Lower lobe of right lung (tissue), 2 donors: ENCODE measurements at regions not wholly inside any gene's neighbourhood (a gene's known extent, or its start where the extent isn't known, plus 50 kb on each side); places are given as distances from the start of the nearest gene placed in this dataset.

ENCODE experiments used
- ATAC-seq, 2 donors: fragments of 200-7000 bp; cut with Tn5 transposase; one replicate each; pipeline ENCODE4 v1.9.1; 2020 to 2022; ENCODE audit warnings: mild to moderate bottlenecking in 2 of 2, moderate library complexity in 2 of 2
- DNase-seq: peaks from one replicate; pipeline ENCODE4 v3.0.0-alpha.2; 2020
- H3K27ac ChIP-seq: fragments of 200-600 bp; one replicate; pipeline ENCODE4 v1.8.0; 2022
- H3K27me3 ChIP-seq: fragments of 200-600 bp; one replicate; pipeline ENCODE4 v1.8.0; 2022; ENCODE audit warnings: low read depth
- H3K36me3 ChIP-seq: fragments of 200-600 bp; one replicate; pipeline ENCODE4 v1.8.0; 2022; ENCODE audit warnings: mild to moderate bottlenecking
- H3K4me1 ChIP-seq: fragments of 200-600 bp; one replicate; pipeline ENCODE4 v1.8.0; 2022
- H3K4me3 ChIP-seq: fragments of 200-600 bp; one replicate; pipeline ENCODE4 v1.8.0; 2022; ENCODE audit warnings: mild to moderate bottlenecking
- H3K9me3 ChIP-seq: fragments of 200-600 bp; one replicate; pipeline ENCODE4 v1.8.0; 2022
- intact Hi-C: fragments of 100-400 bp; cut with DNase I; formaldehyde crosslinking; loops from one replicate; pipeline ENCODE4 v1.11.0; 2022
- TF ChIP-seq, protein P1 (sequence below): fragments of 200-600 bp; IDR thresholded peaks from one replicate; pipeline ENCODE4 v1.8.0; 2022; ENCODE audit warnings: antibody characterized with exemption, mild to moderate bottlenecking
- donor health status: DM: no; HTN: yes; CAD: no; lungs with severe emphysema.

- DNase-seq (no peak), ATAC-seq (no peak)
- Histone ChIP-seq H3K9me3 (no peaks in the 10 kb centered on the region), H3K27me3 (peaks cover 3% of the 10 kb centered on the region), H3K36me3 (no peaks in the 10 kb centered on the region), H3K4me1 (no peaks in the 10 kb centered on the region), H3K4me3 (no peak overlapping the region), H3K27ac (no peak overlapping the region)
- TF ChIP-seq, protein P1, sequence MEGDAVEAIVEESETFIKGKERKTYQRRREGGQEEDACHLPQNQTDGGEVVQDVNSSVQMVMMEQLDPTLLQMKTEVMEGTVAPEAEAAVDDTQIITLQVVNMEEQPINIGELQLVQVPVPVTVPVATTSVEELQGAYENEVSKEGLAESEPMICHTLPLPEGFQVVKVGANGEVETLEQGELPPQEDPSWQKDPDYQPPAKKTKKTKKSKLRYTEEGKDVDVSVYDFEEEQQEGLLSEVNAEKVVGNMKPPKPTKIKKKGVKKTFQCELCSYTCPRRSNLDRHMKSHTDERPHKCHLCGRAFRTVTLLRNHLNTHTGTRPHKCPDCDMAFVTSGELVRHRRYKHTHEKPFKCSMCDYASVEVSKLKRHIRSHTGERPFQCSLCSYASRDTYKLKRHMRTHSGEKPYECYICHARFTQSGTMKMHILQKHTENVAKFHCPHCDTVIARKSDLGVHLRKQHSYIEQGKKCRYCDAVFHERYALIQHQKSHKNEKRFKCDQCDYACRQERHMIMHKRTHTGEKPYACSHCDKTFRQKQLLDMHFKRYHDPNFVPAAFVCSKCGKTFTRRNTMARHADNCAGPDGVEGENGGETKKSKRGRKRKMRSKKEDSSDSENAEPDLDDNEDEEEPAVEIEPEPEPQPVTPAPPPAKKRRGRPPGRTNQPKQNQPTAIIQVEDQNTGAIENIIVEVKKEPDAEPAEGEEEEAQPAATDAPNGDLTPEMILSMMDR, result no peak
- intact Hi-C loops, result no loop called here
Measured at GRCh38 chr2:30037016-30037415, 109.8 kb upstream of the YPEL5 start.

GRCh38 chr2:30038419-30038818 lies 108.4 kb upstream of the YPEL5 start:
- intact Hi-C loops, result no loop called here

GRCh38 chr2:30039101-30039500 lies 107.7 kb upstream of the YPEL5 start:
- ATAC-seq, result no peak
- Histone ChIP-seq H3K4me3 (no peak overlapping the region), H3K27ac (no peak overlapping the region), H3K4me1 (no peaks in the 10 kb centered on the region), H3K36me3 (no peaks in the 10 kb centered on the region), H3K9me3 (no peaks in the 10 kb centered on the region), H3K27me3 (peaks cover 3% of the 10 kb centered on the region)
- intact Hi-C loops, result no loop called here
- TF ChIP-seq, protein P1, result no peak
- DNase-seq, result no peak

More at GRCh38 chr2:30038419-30038818, 108.4 kb upstream of the YPEL5 start:
- Histone ChIP-seq H3K4me1 (no peaks in the 10 kb centered on the region), H3K36me3 (no peaks in the 10 kb centered on the region), H3K27me3 (peaks cover 3% of the 10 kb centered on the region), H3K4me3 (no peak overlapping the region), H3K27ac (no peak overlapping the region), H3K9me3 (no peaks in the 10 kb centered on the region)
- DNase-seq (no peak), ATAC-seq (no peak)
- TF ChIP-seq, protein P1, result no peak

DNA sequence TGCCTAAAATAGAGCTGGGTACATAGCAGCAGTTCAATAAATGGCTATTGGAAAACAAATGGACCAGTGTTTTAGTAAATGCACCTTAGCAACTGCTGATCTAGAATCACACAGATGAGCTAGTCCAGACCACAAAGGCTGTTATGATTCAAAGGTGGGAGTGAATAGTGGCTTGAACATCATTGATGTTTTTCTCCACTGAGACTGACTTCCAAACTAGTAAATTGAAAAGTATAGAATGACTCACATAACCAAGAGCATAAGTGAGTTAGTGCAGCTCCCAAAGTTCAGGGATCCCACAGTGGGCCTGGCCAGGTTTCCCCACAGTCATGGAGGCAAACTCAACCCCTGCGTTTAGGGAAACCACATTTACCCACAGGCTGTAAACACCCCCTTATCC lies 106.7 kb upstream of the YPEL5 start:
- H3K27me3 ChIP-seq, result peaks cover 8% of the 10 kb centered on the region
- H3K27ac ChIP-seq, result no peak overlapping the region
- intact Hi-C loops, result no loop called here
- H3K9me3 ChIP-seq, result no peaks in the 10 kb centered on the region
- H3K4me3 ChIP-seq, result no peak overlapping the region
- DNase-seq, result no peak
- no peaks in the 10 kb centered on the region for H3K4me1 ChIP-seq
- ATAC-seq, result no peak
- TF ChIP-seq, protein P1, result no peak
- no peaks in the 10 kb centered on the region for H3K36me3 ChIP-seq

DNA sequence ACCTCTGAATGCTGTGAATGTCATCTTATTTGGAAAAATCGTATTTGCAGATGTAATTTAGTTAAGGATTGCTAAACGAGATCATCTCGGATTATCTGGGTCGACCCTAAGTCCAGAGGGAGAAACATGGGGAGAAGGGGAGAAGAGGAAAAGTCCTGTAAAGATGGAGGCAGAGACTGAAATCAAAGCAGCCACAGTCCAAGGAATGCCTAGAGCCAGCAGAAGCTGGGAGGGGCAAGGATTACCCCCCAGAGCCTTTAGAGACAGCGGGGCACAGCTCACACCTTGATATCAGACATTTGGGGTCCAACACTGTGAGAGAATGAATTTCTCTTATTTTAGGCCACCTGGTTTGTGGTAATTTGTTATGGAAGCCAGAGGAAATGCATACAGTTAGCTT lies 104.9 kb upstream of the YPEL5 start:
- Histone ChIP-seq H3K4me3 (no peak overlapping the region), H3K9me3 (no peaks in the 10 kb centered on the region), H3K27ac (no peak overlapping the region), H3K36me3 (no peaks in the 10 kb centered on the region), H3K27me3 (peaks cover 5% of the 10 kb centered on the region), H3K4me1 (no peaks in the 10 kb centered on the region)
- ATAC-seq (no peak), DNase-seq (no peak)
- intact Hi-C loops, result no loop called here
- TF ChIP-seq, protein P1, result no peak

DNA sequence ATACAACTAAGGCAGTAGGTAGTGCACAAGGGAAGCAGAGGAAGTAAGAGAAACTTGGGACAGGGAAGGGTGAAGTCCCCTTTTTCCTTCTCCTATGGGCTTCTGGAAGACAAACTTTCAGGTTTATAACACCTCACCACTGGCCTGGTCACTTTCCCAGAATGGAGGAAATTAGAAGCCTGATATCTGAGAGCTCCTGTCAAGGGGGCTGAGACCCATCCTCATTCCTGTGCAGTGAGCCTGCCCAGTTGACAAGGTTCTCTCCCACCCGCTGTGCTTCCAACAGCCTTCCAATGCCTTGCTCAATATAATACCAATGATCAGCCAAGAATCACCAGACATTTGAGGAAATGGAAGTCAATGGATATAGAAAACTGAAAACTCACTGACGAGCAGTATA lies 100.4 kb upstream of the YPEL5 start:
- Histone ChIP-seq H3K27ac (no peak overlapping the region), H3K27me3 (peaks cover 5% of the 10 kb centered on the region)
- no peak for DNase-seq

More for the DNA sequence above, 100.4 kb upstream of the YPEL5 start:
- Histone ChIP-seq H3K4me1 (no peaks in the 10 kb centered on the region), H3K36me3 (no peaks in the 10 kb centered on the region), H3K9me3 (no peaks in the 10 kb centered on the region), H3K4me3 (no peak overlapping the region)
- TF ChIP-seq, protein P1, result no peak
- ATAC-seq, result no peak
- intact Hi-C loops, result no loop called here
